ENCODE measurements at regions not wholly inside any gene's neighbourhood (a gene's known extent, or its start where the extent isn't known, plus 50 kb on each side); places are given as distances from the start of the nearest gene placed in this dataset.
"Not testable (repeated sequence)": the region's sequence is repeated elsewhere in the genome, so short reads cannot be mapped to it uniquely, and the experiment has no call there.

DNA sequence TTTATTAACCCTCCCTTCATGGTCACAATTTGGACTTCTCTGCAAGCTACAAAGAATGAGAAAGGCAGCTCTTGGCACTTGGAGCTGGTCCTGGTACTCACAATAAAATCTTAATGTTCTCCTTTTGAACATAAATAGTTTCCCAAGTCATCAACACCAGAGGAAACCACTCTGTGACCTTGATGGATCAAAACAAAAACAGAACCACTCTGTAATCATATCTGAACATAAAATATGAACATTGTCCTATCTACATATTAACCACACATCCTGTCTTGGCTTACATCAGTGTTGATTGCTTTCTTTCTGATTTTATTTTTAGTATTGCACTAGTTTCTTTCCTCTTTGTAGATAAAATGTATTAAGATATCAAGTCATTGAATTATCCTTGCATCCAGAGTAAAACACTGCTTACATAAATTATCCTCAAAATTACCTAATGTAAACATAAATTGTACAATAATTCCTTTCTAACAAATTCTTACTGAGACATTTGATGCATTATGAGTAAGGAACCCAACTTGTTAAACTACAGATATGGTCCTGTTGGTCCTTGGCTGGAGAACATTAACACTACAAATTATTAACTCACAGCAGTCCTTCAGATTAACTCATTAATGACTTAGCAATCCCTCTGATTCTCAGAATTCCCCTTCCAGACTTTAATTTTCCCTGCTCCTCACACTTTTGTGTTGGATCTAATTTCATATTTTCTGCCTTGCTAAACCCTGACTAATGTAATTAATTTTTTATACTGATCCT, 860.5 kb downstream of the DIPK2A start:
- Histone ChIP-seq H3K9ac (ENCODE audit: low read depth in 2 of 2, low read length in 2 of 2) (no peak overlapping the region), H3K27me3 (no peaks in the 10 kb centered on the region), H3K4me1 (no peaks in the 10 kb centered on the region), H3K9me3 (no peaks in the 10 kb centered on the region), H3K4me3 (no peak overlapping the region), H3K27ac (no peak overlapping the region), H3K36me3 (no peaks in the 10 kb centered on the region)
- TF ChIP-seq, protein P1, sequence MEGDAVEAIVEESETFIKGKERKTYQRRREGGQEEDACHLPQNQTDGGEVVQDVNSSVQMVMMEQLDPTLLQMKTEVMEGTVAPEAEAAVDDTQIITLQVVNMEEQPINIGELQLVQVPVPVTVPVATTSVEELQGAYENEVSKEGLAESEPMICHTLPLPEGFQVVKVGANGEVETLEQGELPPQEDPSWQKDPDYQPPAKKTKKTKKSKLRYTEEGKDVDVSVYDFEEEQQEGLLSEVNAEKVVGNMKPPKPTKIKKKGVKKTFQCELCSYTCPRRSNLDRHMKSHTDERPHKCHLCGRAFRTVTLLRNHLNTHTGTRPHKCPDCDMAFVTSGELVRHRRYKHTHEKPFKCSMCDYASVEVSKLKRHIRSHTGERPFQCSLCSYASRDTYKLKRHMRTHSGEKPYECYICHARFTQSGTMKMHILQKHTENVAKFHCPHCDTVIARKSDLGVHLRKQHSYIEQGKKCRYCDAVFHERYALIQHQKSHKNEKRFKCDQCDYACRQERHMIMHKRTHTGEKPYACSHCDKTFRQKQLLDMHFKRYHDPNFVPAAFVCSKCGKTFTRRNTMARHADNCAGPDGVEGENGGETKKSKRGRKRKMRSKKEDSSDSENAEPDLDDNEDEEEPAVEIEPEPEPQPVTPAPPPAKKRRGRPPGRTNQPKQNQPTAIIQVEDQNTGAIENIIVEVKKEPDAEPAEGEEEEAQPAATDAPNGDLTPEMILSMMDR (IDR thresholded peaks at IDR 0.05), result no peak
- DNase-seq, result no peak
- intact Hi-C loops (cut with DNase I), result no loop called here

DNA sequence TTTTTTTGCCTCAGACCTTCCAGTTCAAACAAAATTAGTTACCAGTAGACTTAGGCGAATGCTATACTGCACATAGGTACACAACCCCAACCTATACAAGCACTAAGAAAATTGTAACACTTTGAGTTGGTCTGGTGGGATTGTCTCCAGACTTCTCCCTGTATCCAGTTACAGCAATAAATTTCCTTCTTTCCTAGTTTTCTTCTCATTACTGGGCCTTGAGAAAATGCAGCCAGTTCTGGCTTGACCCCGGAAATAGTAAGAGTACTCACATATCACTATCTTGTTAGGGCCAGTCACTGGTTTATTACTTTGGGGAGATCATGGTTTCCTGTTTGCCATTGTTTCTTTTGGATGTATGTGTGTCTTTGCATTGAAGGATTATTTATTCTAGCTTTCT, 868.4 kb downstream of the DIPK2A start:
- Histone ChIP-seq H3K27me3 (no peaks in the 10 kb centered on the region), H3K9ac (ENCODE audit: low read depth in 2 of 2, low read length in 2 of 2) (no peak overlapping the region), H3K27ac (no peak overlapping the region), H3K4me1 (no peaks in the 10 kb centered on the region), H3K9me3 (no peaks in the 10 kb centered on the region), H3K4me3 (no peak overlapping the region), H3K36me3 (no peaks in the 10 kb centered on the region)
- intact Hi-C loops (cut with DNase I), result no loop called here
- DNase-seq, result no peak
- TF ChIP-seq, protein P1 (IDR thresholded peaks at IDR 0.05), result no peak

DNA sequence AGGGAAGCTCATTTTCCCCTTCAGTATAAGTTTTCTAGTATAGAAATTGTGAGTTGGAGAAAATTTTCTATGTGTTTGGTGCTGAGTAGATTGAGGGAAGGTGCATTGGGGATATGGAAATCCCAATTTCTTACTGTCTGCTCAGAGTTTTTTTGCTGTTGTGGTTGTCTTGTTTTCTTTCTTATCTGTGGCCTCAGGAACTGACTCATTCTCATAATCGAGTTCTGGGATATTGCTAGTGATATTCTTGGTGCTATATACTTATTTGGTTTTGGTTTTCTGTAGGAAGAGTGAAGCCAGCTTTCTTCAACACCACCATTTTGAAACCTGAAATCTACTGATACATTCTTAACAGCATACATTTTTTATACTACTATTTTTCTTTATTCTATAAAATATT, 869.2 kb downstream of the DIPK2A start:
- TF ChIP-seq, protein P1 (IDR thresholded peaks at IDR 0.05), result no peak
- intact Hi-C loops (cut with DNase I), result no loop called here
- Histone ChIP-seq H3K36me3 (no peaks in the 10 kb centered on the region), H3K4me1 (no peaks in the 10 kb centered on the region), H3K27ac (no peak overlapping the region), H3K9me3 (no peaks in the 10 kb centered on the region), H3K27me3 (no peaks in the 10 kb centered on the region), H3K9ac (ENCODE audit: low read depth in 2 of 2, low read length in 2 of 2) (no peak overlapping the region), H3K4me3 (no peak overlapping the region)
- no peak for DNase-seq

DNA sequence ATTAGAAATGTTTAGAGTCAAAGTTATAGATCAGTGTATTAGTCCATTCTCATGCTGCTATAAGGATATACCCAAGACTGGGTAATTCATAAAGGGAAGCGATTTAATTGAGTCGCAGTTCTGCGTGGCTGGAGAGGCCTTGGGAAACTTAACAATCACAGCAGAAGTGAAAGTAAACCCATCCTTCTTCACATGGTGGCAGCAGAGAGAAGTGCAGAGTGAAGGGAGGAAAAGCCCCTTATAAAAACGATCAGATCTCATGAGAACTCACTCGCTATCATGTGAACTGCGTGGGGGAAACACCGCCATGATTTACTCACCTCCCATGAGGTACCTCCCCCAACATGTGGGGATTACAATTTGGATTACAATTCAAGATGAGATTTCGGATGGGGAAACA, 871.5 kb downstream of the DIPK2A start:
- no peak overlapping the region for H3K9ac ChIP-seq (ENCODE audit: low read depth in 2 of 2, low read length in 2 of 2)
- no peaks in the 10 kb centered on the region for H3K36me3 ChIP-seq
- H3K27me3 ChIP-seq, result no peaks in the 10 kb centered on the region
- DNase-seq, result no peak
- H3K9me3 ChIP-seq, result no peaks in the 10 kb centered on the region
- TF ChIP-seq, protein P1 (IDR thresholded peaks at IDR 0.05), result no peak
- no peak overlapping the region for H3K4me3 ChIP-seq
- intact Hi-C loops (cut with DNase I), result no loop called here
- no peak overlapping the region for H3K27ac ChIP-seq
- H3K4me1 ChIP-seq, result no peaks in the 10 kb centered on the region

DNA sequence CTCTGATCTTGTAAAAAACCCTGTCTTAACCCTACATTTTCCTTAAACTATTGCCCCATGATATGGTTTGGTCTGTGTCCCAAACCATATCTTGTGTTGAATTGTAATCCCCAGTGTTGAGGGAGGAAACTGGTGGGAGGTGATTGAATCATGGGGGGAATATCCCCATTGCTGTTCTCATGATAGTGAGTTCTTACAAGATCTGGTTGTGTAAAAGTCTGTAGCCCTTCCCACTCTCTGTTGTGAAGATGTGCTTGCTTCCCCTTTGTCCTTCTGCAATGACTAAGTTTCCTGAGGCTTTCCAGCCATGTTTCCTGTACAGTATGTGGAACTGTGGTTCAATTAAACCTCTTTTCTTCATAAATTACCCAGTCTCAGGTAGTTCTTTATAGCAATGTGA, 881.4 kb downstream of the DIPK2A start:
- Histone ChIP-seq H3K27ac (no peak overlapping the region), H3K36me3 (no peaks in the 10 kb centered on the region), H3K4me1 (no peaks in the 10 kb centered on the region), H3K9ac (ENCODE audit: low read depth in 2 of 2, low read length in 2 of 2) (no peak overlapping the region), H3K4me3 (no peak overlapping the region), H3K27me3 (no peaks in the 10 kb centered on the region), H3K9me3 (no peaks in the 10 kb centered on the region)
- TF ChIP-seq, protein P1 (IDR thresholded peaks at IDR 0.05), result no peak
- intact Hi-C loops (cut with DNase I), result no loop called here
- no peak for DNase-seq

DNA sequence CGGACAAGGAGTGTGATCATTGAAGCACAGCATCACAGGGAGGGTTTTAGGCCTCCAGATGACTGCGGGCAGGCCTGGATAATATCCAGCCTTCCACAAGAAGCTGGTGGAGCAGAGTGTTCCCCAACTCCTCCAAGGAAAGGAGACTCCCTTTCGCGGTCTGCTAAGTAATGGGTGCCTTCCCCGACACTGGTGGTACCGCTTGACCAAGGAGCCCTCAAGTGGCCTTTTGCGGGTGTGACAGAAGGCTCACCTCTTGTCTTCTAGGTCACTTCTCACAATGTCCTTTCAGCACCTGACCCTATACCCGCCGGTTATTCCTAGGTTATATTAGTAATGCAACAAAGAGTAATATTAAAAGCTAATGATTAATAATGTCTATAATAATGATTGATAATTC, 882.4 kb downstream of the DIPK2A start:
- intact Hi-C loops (cut with DNase I); H3K9ac ChIP-seq (ENCODE audit: low read depth in 2 of 2, low read length in 2 of 2); H3K27ac ChIP-seq; H3K4me1 ChIP-seq; H3K9me3 ChIP-seq; H3K27me3 ChIP-seq; H3K36me3 ChIP-seq; H3K4me3 ChIP-seq; DNase-seq: not testable (repeated sequence)

All from colonic mucosa (tissue), 4 donors.